Peyer's patch (tissue), 4 donors: ENCODE measurements at regions not wholly inside any gene's neighbourhood (a gene's known extent, or its start where the extent isn't known, plus 50 kb on each side); places are given as distances from the start of the nearest gene placed in this dataset.

Experiments used
- DNase-seq, 3 donors: peaks; one replicate each; pipeline ENCODE4 v3.0.0-alpha.2; 2017 to 2019
- H3K27ac ChIP-seq, 4 donors: fragments of 200-600 bp; sonication (generic); one replicate each; pipeline ENCODE4 v1.5.1; 2016 to 2019
- H3K27me3 ChIP-seq, 2 donors: fragments of 200-600 bp; sonication (generic); one replicate each; pipeline ENCODE4 v1.5.1; 2019
- H3K36me3 ChIP-seq, 3 donors: fragments of 200-600 bp; sonication (generic); one replicate each; pipeline ENCODE4 v1.5.1; 2016 to 2019
- H3K4me1 ChIP-seq, 4 donors: fragments of 200-600 bp; sonication (generic); one replicate each; pipeline ENCODE4 v1.5.1; 2016 to 2019
- H3K4me3 ChIP-seq, 4 donors: fragments of 200-600 bp; sonication (generic); 1 replicate in 3 of 4; 2 replicates in 1 of 4; pipeline ENCODE4 v1.5.1; 2016 to 2019; ENCODE audit warnings: mild to moderate bottlenecking in 1 of 4
- H3K9me3 ChIP-seq, 4 donors: fragments of 200-600 bp; sonication (generic); one replicate each; pipeline ENCODE4 v1.5.1; 2016 to 2019; ENCODE audit warnings: mild to moderate bottlenecking in 1 of 4
- CTCF ChIP-seq, 6 experiments: fragments of 450-650 bp in 4 of 6; fragments of 200-600 bp in 2 of 6; sonication (generic) in 1 of 6; IDR thresholded peaks; one replicate each; pipeline ENCODE4 v1.5.1; 2017 to 2019; ENCODE audit warnings: antibody characterized with exemption in 6 of 6, mild to moderate bottlenecking in 3 of 6, moderate library complexity in 1 of 6
- POLR2A ChIP-seq, 2 donors: fragments of 450-650 bp; IDR thresholded peaks; one replicate each; pipeline ENCODE4 v1.5.1; 2017; ENCODE audit warnings: antibody characterized with exemption in 2 of 2, mild to moderate bottlenecking in 2 of 2, moderate library complexity in 2 of 2

- Histone ChIP-seq H3K27ac (no peak overlapping the region), H3K4me1 (no peaks in the 10 kb centered on the region), H3K4me3 (no peak overlapping the region), H3K9me3 (peaks cover 0 to 3% (median 0%) of the 10 kb centered on the region in 4 donors), H3K36me3 (no peaks in the 10 kb centered on the region), H3K27me3 (no peaks in the 10 kb centered on the region)
- DNase-seq = no peak
- TF ChIP-seq CTCF (IDR thresholded peaks at IDR 0.05) = no peak
- no peak for TF ChIP-seq POLR2A (IDR thresholded peaks at IDR 0.05)
These were observed 310.6 kb downstream of the PABPC4L start for GRCh38 chr4:133891011-133891410.

- Histone ChIP-seq H3K27me3 (no peaks in the 10 kb centered on the region), H3K9me3 (no peaks in the 10 kb centered on the region), H3K36me3 (no peaks in the 10 kb centered on the region), H3K4me3 (no peak overlapping the region), H3K27ac (no peak overlapping the region), H3K4me1 (no peaks in the 10 kb centered on the region)
- no peak for TF ChIP-seq POLR2A (IDR thresholded peaks at IDR 0.05)
- no peak for TF ChIP-seq CTCF (IDR thresholded peaks at IDR 0.05)
- DNase-seq = no peak
These were observed 313.9 kb downstream of the PABPC4L start for GRCh38 chr4:133887723-133888122.

- DNase-seq = no peak
- TF ChIP-seq POLR2A (IDR thresholded peaks at IDR 0.05) (no peak), CTCF (IDR thresholded peaks at IDR 0.05) (no peak)
- Histone ChIP-seq H3K4me3 (no peak overlapping the region), H3K27ac (no peak overlapping the region), H3K4me1 (no peaks in the 10 kb centered on the region), H3K36me3 (no peaks in the 10 kb centered on the region), H3K9me3 (no peaks in the 10 kb centered on the region), H3K27me3 (no peaks in the 10 kb centered on the region)
These were observed 332.1 kb downstream of the PABPC4L start for GRCh38 chr4:133869486-133869885.

- no peaks in the 10 kb centered on the region for H3K27me3 ChIP-seq
- no peak overlapping the region for H3K4me3 ChIP-seq
- H3K4me1 ChIP-seq = no peaks in the 10 kb centered on the region
- H3K36me3 ChIP-seq = no peaks in the 10 kb centered on the region
- no peak for DNase-seq
- no peaks in the 10 kb centered on the region for H3K9me3 ChIP-seq
- TF ChIP-seq POLR2A (IDR thresholded peaks at IDR 0.05) (no peak), CTCF (IDR thresholded peaks at IDR 0.05) (no peak)
- H3K27ac ChIP-seq = no peak overlapping the region
These were observed 332.7 kb downstream of the PABPC4L start for GRCh38 chr4:133868856-133869255.

- H3K36me3 ChIP-seq = no peaks in the 10 kb centered on the region
- DNase-seq = no peak
- TF ChIP-seq POLR2A (IDR thresholded peaks at IDR 0.05) = no peak
- no peaks in the 10 kb centered on the region for H3K4me1 ChIP-seq
- H3K4me3 ChIP-seq = no peak overlapping the region
- no peaks in the 10 kb centered on the region for H3K27me3 ChIP-seq
- no peak overlapping the region for H3K27ac ChIP-seq
- no peaks in the 10 kb centered on the region for H3K9me3 ChIP-seq
These were observed 335.3 kb downstream of the PABPC4L start for GRCh38 chr4:133866328-133866699.

GRCh38 chr4:133865612-133866327, 335.8 kb downstream of the PABPC4L start:
- Histone ChIP-seq H3K27me3 (no peaks in the 10 kb centered on the region), H3K4me1 (no peaks in the 10 kb centered on the region), H3K4me3 (no peak overlapping the region), H3K27ac (no peak overlapping the region), H3K36me3 (no peaks in the 10 kb centered on the region), H3K9me3 (no peaks in the 10 kb centered on the region)
- TF ChIP-seq CTCF (IDR thresholded peaks at IDR 0.05) (no peak), POLR2A (IDR thresholded peaks at IDR 0.05) (no peak)
- no peak for DNase-seq
